ENCODE measurements at regions not wholly inside any gene's neighbourhood (a gene's known extent, or its start where the extent isn't known, plus 50 kb on each side); places are given as distances from the start of the nearest gene placed in this dataset.

DNA sequence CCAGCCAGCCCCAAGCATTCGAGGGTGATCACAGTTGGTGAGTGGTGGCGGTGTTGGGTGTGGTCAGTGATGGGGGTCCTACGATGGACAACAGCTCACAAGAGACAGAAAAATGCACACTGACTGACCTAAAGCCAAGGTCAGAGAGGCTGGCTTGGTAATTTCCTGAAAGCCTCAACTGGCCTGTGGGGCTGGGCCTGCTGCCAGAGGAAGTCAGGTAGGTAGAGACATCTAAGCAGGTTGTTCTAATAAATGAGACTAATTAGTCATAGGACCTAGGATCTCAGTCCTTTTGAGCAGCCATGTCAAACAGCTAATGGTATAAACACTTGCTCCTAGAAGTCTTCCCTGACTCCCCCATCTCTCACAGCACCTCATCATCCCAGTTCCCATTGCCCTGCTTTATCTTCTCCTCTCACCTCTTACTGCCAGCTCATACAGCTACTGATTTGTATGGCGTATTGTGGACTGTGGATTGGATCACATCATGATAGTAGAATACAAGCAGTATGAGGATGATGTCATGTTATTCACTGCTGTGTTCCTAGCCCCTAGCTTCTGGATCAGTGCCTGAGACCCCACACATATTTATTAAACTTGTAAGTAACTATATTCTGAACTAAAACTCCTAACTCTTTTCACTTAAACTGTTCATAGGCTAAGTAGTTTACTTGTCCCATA is 262.9 kb upstream of the KLHL29 start:
- no peaks in the 10 kb centered on the region for H3K4me1 ChIP-seq
- H3K9me3 ChIP-seq = no peaks in the 10 kb centered on the region
- H3K9ac ChIP-seq = no peak overlapping the region
- no peaks in the 10 kb centered on the region for H3K27me3 ChIP-seq
- H3K4me3 ChIP-seq = no peak overlapping the region
- no peaks in the 10 kb centered on the region for H3K36me3 ChIP-seq
- H4K20me1 ChIP-seq = no peaks in the 10 kb centered on the region
- no peak for TF ChIP-seq Cebpa-rat (IDR thresholded peaks at IDR 0.05)
- H3K4me2 ChIP-seq = no peak overlapping the region
- H3K27ac ChIP-seq = no peak overlapping the region

DNA sequence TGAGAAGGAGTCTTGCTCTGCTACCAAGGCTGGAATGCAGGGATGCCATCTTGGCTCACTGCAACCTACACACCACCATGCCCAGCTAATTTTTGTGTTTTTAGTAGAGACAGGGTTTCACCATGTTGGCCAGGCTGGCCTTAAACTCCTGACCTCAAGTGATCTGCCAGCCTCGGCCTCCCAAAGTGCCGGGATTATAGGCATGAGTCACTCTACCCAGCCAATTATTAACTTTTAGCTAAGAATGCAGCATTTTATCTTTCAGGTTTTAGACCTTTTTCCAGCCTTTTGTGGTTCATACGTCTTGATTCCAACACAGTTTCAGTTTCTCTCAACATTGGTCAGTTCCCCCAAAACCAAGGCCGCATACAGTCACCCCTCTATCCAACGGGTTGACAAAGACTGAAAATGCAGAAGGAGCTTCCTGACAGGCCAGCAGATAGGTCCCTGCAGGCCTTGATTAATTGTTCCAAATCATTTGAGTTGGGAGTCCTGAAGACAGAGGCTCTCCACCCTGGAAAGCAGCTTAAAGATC is 262.2 kb upstream of the KLHL29 start:
- H3K4me3 ChIP-seq = no peak overlapping the region
- no peaks in the 10 kb centered on the region for H3K36me3 ChIP-seq
- no peaks in the 10 kb centered on the region for H3K9me3 ChIP-seq
- H4K20me1 ChIP-seq = no peaks in the 10 kb centered on the region
- H3K4me2 ChIP-seq = no peak overlapping the region
- no peak overlapping the region for H3K9ac ChIP-seq
- no peak overlapping the region for H3K27ac ChIP-seq
- no peak for TF ChIP-seq Cebpa-rat (IDR thresholded peaks at IDR 0.05)
- no peaks in the 10 kb centered on the region for H3K27me3 ChIP-seq
- H3K4me1 ChIP-seq = no peaks in the 10 kb centered on the region

DNA sequence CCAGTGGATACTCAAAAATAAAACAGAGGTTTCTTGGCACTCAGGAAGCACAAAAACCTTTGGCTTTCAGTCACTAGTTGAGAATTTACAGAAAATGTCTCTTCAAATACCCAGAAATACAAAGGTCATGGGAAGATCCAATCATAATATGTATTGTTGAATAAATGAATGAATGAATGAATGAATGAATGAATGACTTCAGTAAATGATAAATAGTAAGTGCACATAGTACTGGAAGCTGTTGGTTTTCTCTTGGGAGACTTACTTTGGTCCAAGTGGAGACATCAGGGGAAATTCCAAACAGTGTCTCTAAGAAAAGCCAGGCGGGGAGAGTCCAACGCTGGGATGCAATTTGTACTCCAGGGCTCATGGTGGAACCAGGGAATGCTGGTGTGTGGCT is 261.3 kb upstream of the KLHL29 start:
- Histone ChIP-seq H3K4me1 (no peaks in the 10 kb centered on the region), H3K4me3 (no peak overlapping the region), H3K27me3 (no peaks in the 10 kb centered on the region), H3K9me3 (peaks cover 2% of the 10 kb centered on the region; the same call in 1 of the 2 replicates), H3K9ac (no peak overlapping the region), H4K20me1 (no peaks in the 10 kb centered on the region), H3K36me3 (no peaks in the 10 kb centered on the region), H3K4me2 (no peak overlapping the region), H3K27ac (no peak overlapping the region)
- TF ChIP-seq Cebpa-rat (IDR thresholded peaks at IDR 0.05) = no peak

DNA sequence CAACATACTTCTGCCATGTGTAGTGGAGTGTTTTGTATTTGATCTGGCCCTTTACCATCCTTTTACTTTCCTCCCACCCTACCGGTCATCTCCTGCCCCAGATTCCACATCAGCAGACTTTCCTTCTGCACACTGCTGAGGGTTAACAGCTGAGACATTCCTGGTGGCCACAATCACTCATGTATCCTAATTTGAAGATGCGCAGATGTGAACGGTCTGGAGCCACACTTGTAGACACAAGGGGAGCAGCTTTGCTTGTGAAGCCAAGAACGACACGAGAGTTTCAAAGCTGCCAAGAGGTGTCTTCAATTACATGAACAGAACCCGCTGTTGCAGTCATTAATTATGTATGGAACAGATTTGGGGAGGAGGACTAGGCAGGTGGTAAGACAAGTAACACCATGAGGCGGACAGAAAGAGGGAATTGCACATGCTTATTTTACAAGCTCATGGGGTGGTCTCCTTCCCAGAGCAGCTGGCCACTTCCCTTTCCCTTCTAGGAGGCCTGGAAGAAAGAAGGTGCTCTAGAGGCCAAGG is 260.7 kb upstream of the KLHL29 start:
- no peak for TF ChIP-seq Cebpa-rat (IDR thresholded peaks at IDR 0.05)
- no peaks in the 10 kb centered on the region for H3K36me3 ChIP-seq

DNA sequence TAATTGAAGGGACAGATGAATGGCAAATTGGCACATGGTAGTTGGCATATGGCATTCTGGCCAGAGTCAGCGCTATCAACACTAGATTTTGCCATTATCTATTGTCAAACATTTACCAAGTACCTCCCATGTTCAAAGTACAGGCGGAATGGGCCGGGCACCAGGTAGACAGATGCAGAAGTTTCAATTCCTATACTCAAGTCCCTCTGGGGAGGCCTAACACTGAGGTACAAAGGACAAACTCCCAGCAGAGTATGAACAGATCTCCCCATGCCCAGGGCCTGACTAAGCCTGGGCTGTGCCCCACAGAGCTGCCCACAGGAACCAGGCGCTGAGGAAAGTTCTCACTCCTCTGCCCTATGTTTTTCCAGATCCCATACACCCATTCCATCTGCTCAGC is 257.5 kb upstream of the KLHL29 start:
- Histone ChIP-seq H3K9me3 (peaks cover 9% of the 10 kb centered on the region; the same call in 1 of the 2 replicates), H3K9ac (no peak overlapping the region), H3K27me3 (no peaks in the 10 kb centered on the region), H3K36me3 (no peaks in the 10 kb centered on the region), H3K27ac (no peak overlapping the region), H3K4me2 (no peak overlapping the region), H3K4me1 (no peaks in the 10 kb centered on the region), H4K20me1 (no peaks in the 10 kb centered on the region), H3K4me3 (no peak overlapping the region)
- no peak for TF ChIP-seq Cebpa-rat (IDR thresholded peaks at IDR 0.05)

More for the DNA sequence above, 260.7 kb upstream of the KLHL29 start:
- Histone ChIP-seq H3K4me2 (no peak overlapping the region), H3K27ac (no peak overlapping the region), H3K9ac (no peak overlapping the region), H3K4me1 (no peaks in the 10 kb centered on the region), H3K9me3 (peaks cover 8% of the 10 kb centered on the region; the same call in 1 of the 2 replicates), H3K27me3 (no peaks in the 10 kb centered on the region), H4K20me1 (no peaks in the 10 kb centered on the region), H3K4me3 (no peak overlapping the region)

DNA sequence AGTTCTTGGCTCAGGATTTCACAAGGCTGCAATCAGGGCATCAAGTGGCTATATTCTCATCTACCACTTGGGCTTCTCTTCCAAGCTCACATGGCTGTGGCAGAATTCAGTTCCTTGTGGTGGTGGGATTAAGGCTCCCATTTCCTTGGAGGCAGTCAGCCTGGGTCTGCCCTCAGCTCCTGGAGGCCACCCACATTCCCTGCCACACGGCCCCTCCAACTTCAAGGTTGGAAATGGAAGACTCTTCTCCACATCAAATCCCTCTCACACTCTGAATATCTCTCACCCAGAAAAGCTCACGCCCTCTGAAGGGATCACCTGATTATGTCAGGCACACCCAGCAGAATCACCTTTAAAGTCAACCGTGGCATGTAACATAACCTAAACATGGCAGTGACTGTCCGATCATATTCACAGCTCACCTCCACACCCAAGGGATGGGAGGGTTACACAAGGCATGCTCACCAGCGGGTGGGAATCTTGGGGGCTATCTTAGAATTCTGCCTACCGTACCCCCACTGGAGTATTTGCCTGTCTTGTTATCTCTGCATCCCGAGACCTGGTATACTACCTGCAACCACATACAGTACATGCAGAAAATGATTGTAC is 256.2 kb upstream of the KLHL29 start:
- no peaks in the 10 kb centered on the region for H3K27me3 ChIP-seq
- H3K4me2 ChIP-seq = no peak overlapping the region
- H4K20me1 ChIP-seq = no peaks in the 10 kb centered on the region
- H3K36me3 ChIP-seq = no peaks in the 10 kb centered on the region
- TF ChIP-seq Cebpa-rat (IDR thresholded peaks at IDR 0.05) = no peak
- H3K9ac ChIP-seq = no peak overlapping the region
- no peak overlapping the region for H3K27ac ChIP-seq
- H3K4me3 ChIP-seq = no peak overlapping the region
- H3K4me1 ChIP-seq = no peaks in the 10 kb centered on the region
- H3K9me3 ChIP-seq = peaks cover 9% of the 10 kb centered on the region; the same call in 1 of the 2 replicates

DNA sequence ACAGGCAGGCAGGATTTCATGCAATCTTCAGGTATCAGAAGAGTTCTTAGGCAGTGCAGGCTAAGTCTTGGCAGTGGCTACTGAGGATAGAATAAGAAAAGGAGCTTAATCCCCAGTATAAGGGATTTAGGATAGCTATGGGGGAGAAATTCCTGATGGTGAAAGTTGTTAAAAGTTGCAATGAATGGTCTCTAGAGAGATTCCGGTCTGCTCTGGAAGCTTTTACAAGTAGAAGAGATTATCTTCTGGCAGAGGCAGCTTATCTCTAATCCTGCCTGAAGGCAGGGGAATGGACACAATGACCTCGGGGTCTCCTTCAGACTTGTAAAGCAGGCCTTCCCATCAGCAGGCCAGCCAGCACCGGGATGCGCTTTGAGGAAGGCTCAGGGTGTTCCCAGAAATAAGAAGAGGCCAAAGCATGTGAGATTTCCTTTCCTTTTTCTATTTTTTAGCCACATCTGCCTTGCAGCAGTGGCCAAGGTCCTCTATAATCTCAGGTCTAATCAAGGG is 253.9 kb upstream of the KLHL29 start:
- H4K20me1 ChIP-seq = no peaks in the 10 kb centered on the region
- H3K27me3 ChIP-seq = no peaks in the 10 kb centered on the region
- TF ChIP-seq Cebpa-rat (IDR thresholded peaks at IDR 0.05) = no peak
- H3K9me3 ChIP-seq = peaks cover 9% of the 10 kb centered on the region; the same call in 1 of the 2 replicates
- no peak overlapping the region for H3K9ac ChIP-seq
- no peaks in the 10 kb centered on the region for H3K36me3 ChIP-seq
- no peak overlapping the region for H3K27ac ChIP-seq
- H3K4me2 ChIP-seq = no peak overlapping the region
- no peak overlapping the region for H3K4me3 ChIP-seq
- H3K4me1 ChIP-seq = no peaks in the 10 kb centered on the region

DNA sequence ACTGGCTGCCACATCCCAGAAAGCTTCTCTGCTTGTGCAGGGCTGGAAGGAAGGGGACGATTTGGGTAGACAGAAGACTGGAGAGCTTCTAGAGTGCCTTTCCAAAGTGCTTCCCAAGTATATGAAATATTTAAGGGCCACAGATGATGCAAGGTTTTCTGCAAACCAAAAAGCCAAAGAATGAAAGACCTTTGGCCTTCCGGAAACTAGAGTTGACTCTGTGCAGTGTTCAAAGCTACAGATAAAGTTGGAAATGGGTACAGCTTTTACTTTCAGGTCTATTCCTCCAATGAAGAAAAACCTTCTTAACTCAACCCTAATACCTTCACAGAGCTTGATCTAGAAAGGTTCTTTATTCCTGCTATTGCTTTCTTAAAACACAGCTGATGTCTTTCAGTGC is 253.0 kb upstream of the KLHL29 start:
- H3K27ac ChIP-seq = no peak overlapping the region
- H3K9ac ChIP-seq = no peak overlapping the region
- no peaks in the 10 kb centered on the region for H3K4me1 ChIP-seq
- no peaks in the 10 kb centered on the region for H3K36me3 ChIP-seq
- no peaks in the 10 kb centered on the region for H3K27me3 ChIP-seq
- no peaks in the 10 kb centered on the region for H4K20me1 ChIP-seq
- peaks cover 9% of the 10 kb centered on the region; the same call in 1 of the 2 replicates for H3K9me3 ChIP-seq
- H3K4me2 ChIP-seq = no peak overlapping the region
- no peak for TF ChIP-seq Cebpa-rat (IDR thresholded peaks at IDR 0.05)
- no peak overlapping the region for H3K4me3 ChIP-seq

DNA sequence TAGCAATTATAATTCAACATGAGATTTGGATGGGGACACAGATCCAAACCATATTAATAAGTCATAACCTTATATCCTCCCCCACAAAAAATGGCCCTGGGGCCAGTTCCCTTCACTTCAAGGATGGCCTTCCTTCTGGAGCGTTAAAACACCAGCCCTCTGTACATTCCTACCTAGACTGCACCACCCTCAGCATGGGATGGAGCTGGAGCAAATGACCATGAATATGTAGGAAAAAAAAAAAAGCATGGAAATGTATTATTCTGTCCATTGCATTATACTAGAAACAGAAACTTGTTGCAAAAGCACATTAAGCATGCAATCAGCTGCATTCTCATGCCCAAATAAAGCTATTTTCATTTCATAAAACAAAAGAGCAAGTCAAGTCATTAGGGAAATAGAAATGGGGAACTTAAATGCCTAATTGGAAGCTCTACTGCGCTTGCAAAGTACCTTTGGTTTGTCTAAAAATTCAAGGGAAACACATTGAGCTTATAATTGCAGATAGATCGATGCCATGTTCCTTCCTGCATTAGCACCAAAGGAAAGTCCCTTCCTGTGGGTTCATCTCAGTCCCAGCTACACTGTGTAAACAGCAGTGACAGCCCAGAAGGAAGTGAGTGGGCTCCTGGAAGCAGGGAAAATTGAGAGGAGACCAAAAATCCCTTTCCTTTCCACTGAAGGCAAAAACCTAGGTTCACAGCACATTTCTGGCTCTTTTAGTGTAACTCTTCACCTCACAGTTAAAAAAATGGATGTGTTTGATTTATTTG is 252.0 kb upstream of the KLHL29 start:
- Histone ChIP-seq H3K4me1 (no peaks in the 10 kb centered on the region), H3K27me3 (no peaks in the 10 kb centered on the region), H3K4me2 (no peak overlapping the region), H3K9ac (no peak overlapping the region), H4K20me1 (no peaks in the 10 kb centered on the region), H3K9me3 (peaks cover 9% of the 10 kb centered on the region; the same call in 1 of the 2 replicates), H3K36me3 (no peaks in the 10 kb centered on the region), H3K27ac (no peak overlapping the region), H3K4me3 (no peak overlapping the region)
- no peak for TF ChIP-seq Cebpa-rat (IDR thresholded peaks at IDR 0.05)

All from BLaER1 (cell line).